Spleen (tissue), 11 donors: ENCODE measurements at regions not wholly inside any gene's neighbourhood (a gene's known extent, or its start where the extent isn't known, plus 50 kb on each side); places are given as distances from the start of the nearest gene placed in this dataset.

Experiments
- DNase-seq: peaks from one replicate; pipeline ENCODE4 v3.0.0-alpha.2; 2020
- H3K27ac ChIP-seq, 8 donors: fragments of 200-600 bp; sonication (generic) in 7 of 8; 1 replicate in 4 of 8; 2 replicates in 4 of 8; pipeline versions ENCODE4 v1.5.0 to v1.8.0; 2016 to 2021; ENCODE audit warnings: inconsistent platforms in 4 of 8, mild to moderate bottlenecking in 4 of 8, moderate library complexity in 1 of 8
- H3K27me3 ChIP-seq, 7 donors: fragments of 200-600 bp; sonication (generic) in 6 of 7; replicated peaks in 1 of 7; 1 replicate in 4 of 7; 2 replicates in 3 of 7; pipeline versions ENCODE4 v1.5.0 to v1.8.0; 2016 to 2021; ENCODE audit warnings: inconsistent platforms in 3 of 7, mild to moderate bottlenecking in 1 of 7
- H3K36me3 ChIP-seq, 6 donors: fragments of 200-600 bp; sonication (generic) in 5 of 6; 1 replicate in 4 of 6; 2 replicates in 2 of 6; pipeline versions ENCODE4 v1.5.0 to v1.8.0; 2016 to 2021; ENCODE audit warnings: inconsistent platforms in 2 of 6
- H3K4me1 ChIP-seq, 6 donors: fragments of 200-600 bp; sonication (generic) in 5 of 6; 1 replicate in 3 of 6; 2 replicates in 3 of 6; pipeline versions ENCODE4 v1.5.0 to v1.8.0; 2016 to 2021; ENCODE audit warnings: inconsistent platforms in 3 of 6
- H3K4me3 ChIP-seq, 8 donors: fragments of 200-600 bp; sonication (generic) in 7 of 8; 1 replicate in 4 of 8; 2 replicates in 4 of 8; pipeline versions ENCODE4 v1.5.0 to v1.8.0; 2016 to 2021; ENCODE audit warnings: inconsistent platforms in 4 of 8, mild to moderate bottlenecking in 4 of 8, moderate library complexity in 2 of 8
- H3K9me3 ChIP-seq, 8 donors: fragments of 200-600 bp; sonication (generic) in 7 of 8; 1 replicate in 4 of 8; 2 replicates in 4 of 8; pipeline versions ENCODE4 v1.5.0 to v1.8.0; 2016 to 2021; ENCODE audit warnings: inconsistent platforms in 4 of 8
- CTCF ChIP-seq, 11 experiments: fragments of 200-600 bp in 7 of 11; fragments of 450-650 bp in 4 of 11; sonication (generic) in 4 of 11; IDR thresholded peaks in 8 of 11; conservative IDR thresholded peaks in 3 of 11; 1 replicate in 7 of 11; 2 replicates in 4 of 11; pipeline versions ENCODE4 v1.4.0 to v1.8.0; 2016 to 2021; ENCODE audit warnings: antibody characterized with exemption in 11 of 11, inconsistent platforms in 4 of 11, mild to moderate bottlenecking in 1 of 11
- POLR2A ChIP-seq, 3 donors: fragments of 450-650 bp; IDR thresholded peaks; one replicate each; pipeline ENCODE4 v1.5.1; 2017; ENCODE audit warnings: antibody characterized with exemption in 3 of 3, mild to moderate bottlenecking in 1 of 3
- POLR2AphosphoS5 ChIP-seq, 3 donors: sonication (generic); formaldehyde crosslinking; IDR thresholded peaks; one replicate each; pipeline ENCODE4 v1.5.1; 2017; ENCODE audit warnings: antibody characterized with exemption in 3 of 3
- WGBS, 5 donors: extraction: QIAGEN DNeasy Blood & Tissue Kit in 3 of 5; methylation state at CpG; one replicate each; pipeline versions ENCODE4 v1.1.5 to v1.1.7; 2013 to 2018; 5-methylcytosine and 5-hydroxymethylcytosine counted together
- intact Hi-C: fragments of 100-400 bp; cut with DNase I; formaldehyde crosslinking; loops from one replicate; pipeline ENCODE4 v1.15.0; 2023; ENCODE audit warnings: low total_unique reads
- donor health status: healthy with polysubstance abuse.
- donor health status: DM: no; HTN: no; CAD: no; lungs with moderate emphysema.
- donor health status: DM: no; HTN: no; CAD: no.
- donor health status: Bipolar disorder and iron deficiency.
- donor health status: healthy.
- donor health status: DM: no; HTN: no; CAD: no.
- donor health status: DM: yes; HTN: yes; CAD: no.

GRCh38 chr12:88258396-88258795 is 116.3 kb downstream of the TMTC3 start:
- H3K4me1 ChIP-seq: no peaks in the 10 kb centered on the region
- intact Hi-C loops: no loop called here
- TF ChIP-seq CTCF (IDR thresholded peaks at IDR 0.05 in 8 of 11, conservative IDR thresholded peaks at IDR 0.05 in 3 of 11) (no peak), POLR2A (IDR thresholded peaks at IDR 0.05) (no peak), POLR2AphosphoS5 (IDR thresholded peaks at IDR 0.05) (no peak)
- H3K36me3 ChIP-seq: no peaks in the 10 kb centered on the region
- no peak for DNase-seq
- H3K4me3 ChIP-seq: no peak overlapping the region
- 88 to 97% (median 94%) methylated on average over 2 of the region's 2 CpGs for WGBS, 5 donors
- H3K9me3 ChIP-seq: no peaks in the 10 kb centered on the region
- no peaks in the 10 kb centered on the region for H3K27me3 ChIP-seq
- no peak overlapping the region for H3K27ac ChIP-seq

- H3K27me3 ChIP-seq: no peaks in the 10 kb centered on the region
- no peaks in the 10 kb centered on the region for H3K9me3 ChIP-seq
- H3K4me1 ChIP-seq: no peaks in the 10 kb centered on the region
- 72 to 84% (median 82%) methylated on average over 2 of the region's 2 CpGs for WGBS, 5 donors
- no peak overlapping the region for H3K27ac ChIP-seq
- intact Hi-C loops: no loop called here
- no peak overlapping the region for H3K4me3 ChIP-seq
- TF ChIP-seq POLR2AphosphoS5 (IDR thresholded peaks at IDR 0.05) (no peak), POLR2A (IDR thresholded peaks at IDR 0.05) (no peak), CTCF (IDR thresholded peaks at IDR 0.05 in 8 of 11, conservative IDR thresholded peaks at IDR 0.05 in 3 of 11) (no peak)
- no peaks in the 10 kb centered on the region for H3K36me3 ChIP-seq
- DNase-seq: no peak
Measured at GRCh38 chr12:88266806-88267360, 124.8 kb downstream of the TMTC3 start.

GRCh38 chr12:88267630-88268029 is 125.5 kb downstream of the TMTC3 start:
- intact Hi-C loops: no loop called here
- H3K9me3 ChIP-seq: no peaks in the 10 kb centered on the region

GRCh38 chr12:88272456-88272855 is 130.3 kb downstream of the TMTC3 start:
- no peak for DNase-seq
- H3K9me3 ChIP-seq: no peaks in the 10 kb centered on the region
- H3K36me3 ChIP-seq: no peaks in the 10 kb centered on the region
- 80 to 92% (median 84%) methylated on average over 4 of the region's 4 CpGs for WGBS, 5 donors
- no peak overlapping the region for H3K4me3 ChIP-seq
- TF ChIP-seq CTCF (IDR thresholded peaks at IDR 0.05 in 8 of 11, conservative IDR thresholded peaks at IDR 0.05 in 3 of 11): no peak
- no peak for TF ChIP-seq POLR2AphosphoS5 (IDR thresholded peaks at IDR 0.05)
- H3K27ac ChIP-seq: no peak overlapping the region
- H3K4me1 ChIP-seq: no peaks in the 10 kb centered on the region
- H3K27me3 ChIP-seq: no peaks in the 10 kb centered on the region
- intact Hi-C loops: no loop called here

More at GRCh38 chr12:88267630-88268029, 125.5 kb downstream of the TMTC3 start:
- Histone ChIP-seq H3K4me1 (no peaks in the 10 kb centered on the region), H3K36me3 (no peaks in the 10 kb centered on the region), H3K4me3 (no peak overlapping the region), H3K27ac (no peak overlapping the region), H3K27me3 (no peaks in the 10 kb centered on the region)
- DNase-seq: no peak
- no peak for TF ChIP-seq POLR2A (IDR thresholded peaks at IDR 0.05)
- no peak for TF ChIP-seq POLR2AphosphoS5 (IDR thresholded peaks at IDR 0.05)
- TF ChIP-seq CTCF (IDR thresholded peaks at IDR 0.05 in 8 of 11, conservative IDR thresholded peaks at IDR 0.05 in 3 of 11): no peak
- 79 to 88% (median 87%) methylated on average over 2 of the region's 2 CpGs for WGBS, 5 donors
